AG04449 (cell line): ENCODE measurements at regions not wholly inside any gene's neighbourhood (a gene's known extent, or its start where the extent isn't known, plus 50 kb on each side); places are given as distances from the start of the nearest gene placed in this dataset.

ENCODE experiments used
- CTCF ChIA-PET: fragments of 350-600 bp; formaldehyde crosslinking; extraction: SDS; loops from one replicate; lab custom pipeline; 2021; ENCODE audit warnings: antibody characterized with exemption; lab: Yijun Ruan, JAX
- POLR2A ChIA-PET: fragments of 400-600, 350-600 bp; formaldehyde crosslinking; extraction: SDS; loops from one replicate; lab custom pipeline; 2020; ENCODE audit warnings: antibody characterized with exemption, inconsistent platforms; lab: Yijun Ruan, JAX
- DNase-seq: peaks from one replicate; pipeline ENCODE4 v3.0.0-alpha.2; 2010; ENCODE audit warnings: low read depth, low spot score
- H3K4me3 ChIP-seq: 2 replicates; pipeline ENCODE4 v1.5.1; 2011; ENCODE audit warnings: low read depth, mild to moderate bottlenecking, control low read depth, low read length
- CTCF ChIP-seq: IDR thresholded peaks from one replicate; pipeline ENCODE4 v1.5.1; 2011; ENCODE audit warnings: mild to moderate bottlenecking, moderate library complexity, low read length, control low read depth, inconsistent platforms; ENCODE audit not compliant: insufficient read depth; ENCODE audit errors: missing control alignments

- TF ChIP-seq CTCF, result no peak
- CTCF ChIA-PET, result no interaction called here
- POLR2A ChIA-PET, result no interaction called here
- no peak for DNase-seq
- H3K4me3 ChIP-seq, result no peak overlapping the region
Measured at GRCh38 chr12:14191612-14192011, 173.9 kb upstream of the ATF7IP start.

- no peak for TF ChIP-seq CTCF
- no peak overlapping the region for H3K4me3 ChIP-seq
- CTCF ChIA-PET, result no interaction called here
- no peak for DNase-seq
- POLR2A ChIA-PET, result no interaction called here
Measured at GRCh38 chr12:14193639-14194038, 171.8 kb upstream of the ATF7IP start.

- CTCF ChIA-PET, result no interaction called here
- no peak for DNase-seq
- no peak for TF ChIP-seq CTCF
- H3K4me3 ChIP-seq, result no peak overlapping the region
- POLR2A ChIA-PET, result no interaction called here
Measured at GRCh38 chr12:14194572-14194971, 170.9 kb upstream of the ATF7IP start.

DNA sequence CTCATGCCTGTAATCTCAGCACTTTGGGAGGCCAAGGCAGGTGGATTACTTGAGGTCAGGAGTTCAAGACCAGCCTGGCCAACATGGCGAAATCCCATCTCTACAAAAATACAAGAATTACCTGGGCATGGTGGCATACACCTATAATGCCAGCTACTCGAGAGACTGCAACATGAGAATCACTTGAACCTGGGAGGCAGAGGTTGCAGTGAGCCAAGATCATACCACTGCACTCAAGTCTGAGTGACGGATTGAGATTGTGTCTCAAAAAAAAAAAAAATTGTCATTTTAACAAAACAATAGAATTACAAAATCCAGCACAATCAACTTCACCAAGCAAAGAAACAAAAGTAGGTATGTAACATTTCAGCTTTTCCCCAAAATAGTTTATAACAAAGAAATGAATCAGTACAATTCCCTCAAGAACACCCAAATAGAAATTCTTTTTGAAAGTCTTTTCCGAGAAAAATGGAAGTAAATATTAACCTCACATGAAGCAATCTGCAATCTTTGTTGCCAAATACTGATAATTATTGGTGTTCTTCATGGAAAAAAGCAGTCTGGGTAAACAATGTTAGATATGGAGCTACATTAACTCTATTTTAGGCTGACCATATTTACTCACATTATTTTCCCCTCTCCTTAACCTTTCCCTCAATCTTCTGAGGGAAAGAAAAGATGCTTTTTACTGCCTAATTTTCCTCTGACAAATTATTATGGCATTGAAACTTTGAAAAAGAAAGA, 165.9 kb upstream of the ATF7IP start:
- POLR2A ChIA-PET, result no interaction called here
- no peak for DNase-seq
- no peak for TF ChIP-seq CTCF
- CTCF ChIA-PET, result no interaction called here
- H3K4me3 ChIP-seq, result no peak overlapping the region

DNA sequence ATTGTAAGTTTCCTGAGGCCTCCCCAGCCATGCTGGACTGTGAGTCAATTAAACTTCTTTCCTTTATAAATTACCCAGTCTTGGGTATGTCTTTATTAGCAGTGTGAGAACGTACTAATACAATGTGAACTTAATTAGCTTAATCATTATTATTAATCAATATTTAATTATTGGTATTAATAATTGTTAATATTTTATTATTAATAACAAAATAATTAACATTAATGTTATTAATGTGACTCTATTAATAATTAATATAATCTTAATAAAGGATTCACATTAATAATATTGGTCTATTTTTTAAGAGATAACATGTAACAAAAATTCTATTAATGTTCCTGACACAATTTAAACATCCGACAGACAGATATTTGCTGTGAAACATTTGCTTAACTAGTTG, 164.9 kb upstream of the ATF7IP start:
- H3K4me3 ChIP-seq, result no peak overlapping the region
- ChIA-PET CTCF (no interaction called here), POLR2A (no interaction called here)
- DNase-seq, result no peak
- no peak for TF ChIP-seq CTCF

DNA sequence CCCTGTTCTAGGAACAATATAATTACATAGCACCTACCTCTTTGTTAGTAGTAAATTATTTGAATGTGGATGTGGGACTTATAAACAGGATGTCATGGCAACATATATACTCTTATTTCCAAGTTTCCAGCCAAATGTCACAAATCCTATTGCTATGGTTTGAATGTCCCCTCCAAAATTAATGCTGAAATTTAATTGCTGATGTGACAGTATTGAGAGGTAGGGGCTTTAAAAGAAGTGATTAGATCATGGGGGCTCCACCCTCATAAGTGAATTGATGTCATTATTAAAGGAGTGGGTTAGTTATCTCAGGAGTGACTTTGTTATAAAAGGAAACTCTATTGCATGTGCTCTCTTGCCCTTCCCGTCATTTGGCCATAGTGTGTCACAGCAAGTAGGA, 164.2 kb upstream of the ATF7IP start:
- ChIA-PET CTCF (no interaction called here), POLR2A (no interaction called here)
- no peak for DNase-seq
- no peak for TF ChIP-seq CTCF
- no peak overlapping the region for H3K4me3 ChIP-seq
